ENCODE measurements at regions not wholly inside any gene's neighbourhood (a gene's known extent, or its start where the extent isn't known, plus 50 kb on each side); places are given as distances from the start of the nearest gene placed in this dataset.

DNA sequence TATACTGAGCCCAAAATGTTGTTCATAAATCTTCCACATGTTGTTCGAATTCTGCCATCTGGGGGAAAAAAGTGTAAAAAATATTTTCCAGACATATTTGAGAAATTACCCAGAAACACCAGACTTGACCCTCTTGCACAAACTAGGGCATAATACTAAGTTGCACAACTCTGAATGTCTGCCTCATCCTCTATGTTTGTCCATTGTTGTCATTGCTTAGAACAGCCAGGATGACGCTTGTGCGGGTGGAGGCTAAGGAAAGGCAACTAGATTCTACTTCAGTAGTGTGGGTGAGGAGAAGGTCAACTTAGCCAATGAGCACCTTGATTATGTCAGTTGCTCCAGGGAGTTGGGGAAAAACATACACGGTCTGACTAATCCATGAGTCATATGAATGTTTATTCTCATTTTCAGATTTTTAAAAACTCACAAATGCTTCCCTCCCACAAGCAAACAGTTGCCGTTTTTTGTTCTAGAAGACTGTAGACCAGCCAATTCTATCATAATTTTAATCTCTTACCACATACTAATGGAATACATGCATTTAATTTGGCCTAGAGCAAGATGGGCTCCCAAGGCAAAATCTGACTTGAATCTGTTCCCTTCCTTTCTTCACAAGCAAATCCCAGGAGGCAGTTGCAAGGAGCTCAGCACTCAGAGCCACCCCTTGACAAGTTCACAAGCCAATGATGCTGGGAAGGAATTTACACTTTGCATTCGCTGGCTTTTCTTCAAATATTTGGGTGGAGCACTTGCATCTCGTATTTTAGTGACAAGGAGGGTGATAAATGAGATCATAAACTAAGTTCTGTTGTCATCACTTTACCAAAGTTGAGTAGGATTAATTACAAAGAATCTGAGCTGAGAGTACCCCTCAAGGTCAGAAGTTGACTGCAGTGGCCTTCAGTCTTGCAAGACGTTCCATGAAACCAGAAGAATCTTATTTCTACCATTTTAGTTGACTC, 163.2 kb upstream of the TWIST2 start:
- no peaks in the 10 kb centered on the region for H3K36me3 ChIP-seq
- TF ChIP-seq, protein P1, sequence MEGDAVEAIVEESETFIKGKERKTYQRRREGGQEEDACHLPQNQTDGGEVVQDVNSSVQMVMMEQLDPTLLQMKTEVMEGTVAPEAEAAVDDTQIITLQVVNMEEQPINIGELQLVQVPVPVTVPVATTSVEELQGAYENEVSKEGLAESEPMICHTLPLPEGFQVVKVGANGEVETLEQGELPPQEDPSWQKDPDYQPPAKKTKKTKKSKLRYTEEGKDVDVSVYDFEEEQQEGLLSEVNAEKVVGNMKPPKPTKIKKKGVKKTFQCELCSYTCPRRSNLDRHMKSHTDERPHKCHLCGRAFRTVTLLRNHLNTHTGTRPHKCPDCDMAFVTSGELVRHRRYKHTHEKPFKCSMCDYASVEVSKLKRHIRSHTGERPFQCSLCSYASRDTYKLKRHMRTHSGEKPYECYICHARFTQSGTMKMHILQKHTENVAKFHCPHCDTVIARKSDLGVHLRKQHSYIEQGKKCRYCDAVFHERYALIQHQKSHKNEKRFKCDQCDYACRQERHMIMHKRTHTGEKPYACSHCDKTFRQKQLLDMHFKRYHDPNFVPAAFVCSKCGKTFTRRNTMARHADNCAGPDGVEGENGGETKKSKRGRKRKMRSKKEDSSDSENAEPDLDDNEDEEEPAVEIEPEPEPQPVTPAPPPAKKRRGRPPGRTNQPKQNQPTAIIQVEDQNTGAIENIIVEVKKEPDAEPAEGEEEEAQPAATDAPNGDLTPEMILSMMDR (IDR thresholded peaks at IDR 0.05) = no peak
- TF ChIP-seq POLR2A (IDR thresholded peaks at IDR 0.05) (no peak), POLR2AphosphoS5 (IDR thresholded peaks at IDR 0.05) (peak; percentile 94 to 95 (median 94)), EP300 (IDR thresholded peaks at IDR 0.05) (peak; percentile 69)
- no peaks in the 10 kb centered on the region for H3K9me3 ChIP-seq
- H3K4me1 ChIP-seq = peaks cover 13% of the 10 kb centered on the region
- WGBS = 34% methylated on average over 8 of the region's 8 CpGs
- H3K27me3 ChIP-seq = no peaks in the 10 kb centered on the region
- no peak overlapping the region for H3K4me3 ChIP-seq
- peak in 1 of 2 donors; percentile 79 for DNase-seq (ENCODE audit: low spot score in 2 of 2)
- H3K27ac ChIP-seq = peak overlapping the region; percentile 75

DNA sequence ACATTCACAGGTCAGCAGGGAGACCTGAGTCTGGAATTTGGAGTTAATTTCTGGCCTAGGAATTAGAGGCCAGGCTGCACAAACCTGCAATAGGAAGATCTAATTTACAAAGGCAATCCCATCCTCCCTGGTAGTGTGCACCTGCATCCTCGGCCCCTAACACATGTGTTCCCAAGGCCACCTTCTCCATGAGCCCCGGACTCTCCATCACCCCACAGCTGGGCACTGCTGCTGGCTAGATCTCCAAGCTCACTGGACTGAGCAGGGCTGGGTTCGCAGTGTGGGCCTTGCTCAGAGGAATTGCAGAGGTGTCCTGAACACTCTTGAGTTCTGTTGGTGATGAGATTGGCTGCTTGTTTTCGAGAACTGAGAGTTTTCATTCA, 162.6 kb upstream of the TWIST2 start:
- TF ChIP-seq POLR2AphosphoS5 (IDR thresholded peaks at IDR 0.05) = no peak
- no peak for TF ChIP-seq POLR2A (IDR thresholded peaks at IDR 0.05)
- TF ChIP-seq, protein P1 (IDR thresholded peaks at IDR 0.05) = no peak
- no peak for TF ChIP-seq EP300 (IDR thresholded peaks at IDR 0.05)

DNA sequence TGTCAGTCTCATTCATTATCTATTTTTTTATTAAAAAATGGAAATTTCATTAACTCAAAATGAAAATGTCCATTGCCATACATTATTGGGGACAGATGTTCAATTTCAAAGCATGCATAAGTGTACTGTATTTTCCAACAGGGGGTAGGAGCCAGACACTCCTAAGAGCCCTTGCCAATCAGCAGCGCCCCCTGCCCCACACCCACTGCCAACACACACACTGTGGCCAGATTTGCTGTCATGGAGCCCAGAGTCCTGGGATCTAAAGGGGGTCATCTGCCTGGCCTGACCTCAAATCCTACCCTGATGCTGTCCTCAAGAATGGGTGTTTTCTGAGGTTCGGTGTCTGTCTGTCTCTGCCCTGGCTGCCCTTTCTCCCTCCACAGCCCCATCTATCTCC, 162.2 kb upstream of the TWIST2 start:
- Histone ChIP-seq H3K4me3 (no peak overlapping the region), H3K9me3 (no peaks in the 10 kb centered on the region), H3K4me1 (peaks cover 13% of the 10 kb centered on the region), H3K27me3 (no peaks in the 10 kb centered on the region), H3K36me3 (no peaks in the 10 kb centered on the region), H3K27ac (peak overlapping the region; percentile 75)
- no peak for DNase-seq (ENCODE audit: low spot score in 2 of 2)
- TF ChIP-seq, protein P1 (IDR thresholded peaks at IDR 0.05) = no peak
- TF ChIP-seq POLR2A (IDR thresholded peaks at IDR 0.05) = no peak
- no peak for TF ChIP-seq EP300 (IDR thresholded peaks at IDR 0.05)
- TF ChIP-seq POLR2AphosphoS5 (IDR thresholded peaks at IDR 0.05) = no peak
- 77% methylated on average over 2 of the region's 2 CpGs for WGBS

More for the DNA sequence above, 162.6 kb upstream of the TWIST2 start:
- Histone ChIP-seq H3K4me3 (no peak overlapping the region), H3K36me3 (no peaks in the 10 kb centered on the region), H3K27ac (peak overlapping the region; percentile 75), H3K4me1 (peaks cover 13% of the 10 kb centered on the region), H3K27me3 (no peaks in the 10 kb centered on the region), H3K9me3 (no peaks in the 10 kb centered on the region)
- peak in 1 of 2 donors; percentile 69 for DNase-seq (ENCODE audit: low spot score in 2 of 2)
- WGBS = 86% methylated on average over 4 of the region's 4 CpGs

DNA sequence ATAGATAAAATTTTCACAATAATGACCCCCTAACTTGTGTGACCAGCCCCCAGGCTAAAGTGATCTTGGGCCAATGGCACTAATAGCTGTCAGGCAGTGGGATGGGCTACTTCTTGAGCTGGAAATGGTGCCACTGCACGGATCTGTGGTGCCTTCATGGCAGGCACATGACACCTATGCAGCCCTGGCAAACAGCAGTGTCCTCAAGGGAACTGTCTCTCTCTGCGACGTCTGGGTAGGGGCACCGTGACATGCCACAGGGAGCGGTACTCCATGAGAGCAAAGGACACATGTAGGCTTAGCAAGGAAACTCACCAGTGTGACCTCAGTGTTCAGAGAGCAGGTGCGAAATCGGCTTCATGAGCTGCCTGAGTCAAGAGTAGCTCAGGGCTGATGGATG, 161.7 kb upstream of the TWIST2 start:
- WGBS = 91% methylated on average over 7 of the region's 7 CpGs
- Histone ChIP-seq H3K9me3 (no peaks in the 10 kb centered on the region), H3K27ac (no peak overlapping the region), H3K36me3 (no peaks in the 10 kb centered on the region), H3K27me3 (no peaks in the 10 kb centered on the region), H3K4me1 (peaks cover 13% of the 10 kb centered on the region), H3K4me3 (no peak overlapping the region)
- no peak for DNase-seq (ENCODE audit: low spot score in 2 of 2)
- TF ChIP-seq EP300 (IDR thresholded peaks at IDR 0.05) (no peak), POLR2AphosphoS5 (IDR thresholded peaks at IDR 0.05) (no peak)

DNA sequence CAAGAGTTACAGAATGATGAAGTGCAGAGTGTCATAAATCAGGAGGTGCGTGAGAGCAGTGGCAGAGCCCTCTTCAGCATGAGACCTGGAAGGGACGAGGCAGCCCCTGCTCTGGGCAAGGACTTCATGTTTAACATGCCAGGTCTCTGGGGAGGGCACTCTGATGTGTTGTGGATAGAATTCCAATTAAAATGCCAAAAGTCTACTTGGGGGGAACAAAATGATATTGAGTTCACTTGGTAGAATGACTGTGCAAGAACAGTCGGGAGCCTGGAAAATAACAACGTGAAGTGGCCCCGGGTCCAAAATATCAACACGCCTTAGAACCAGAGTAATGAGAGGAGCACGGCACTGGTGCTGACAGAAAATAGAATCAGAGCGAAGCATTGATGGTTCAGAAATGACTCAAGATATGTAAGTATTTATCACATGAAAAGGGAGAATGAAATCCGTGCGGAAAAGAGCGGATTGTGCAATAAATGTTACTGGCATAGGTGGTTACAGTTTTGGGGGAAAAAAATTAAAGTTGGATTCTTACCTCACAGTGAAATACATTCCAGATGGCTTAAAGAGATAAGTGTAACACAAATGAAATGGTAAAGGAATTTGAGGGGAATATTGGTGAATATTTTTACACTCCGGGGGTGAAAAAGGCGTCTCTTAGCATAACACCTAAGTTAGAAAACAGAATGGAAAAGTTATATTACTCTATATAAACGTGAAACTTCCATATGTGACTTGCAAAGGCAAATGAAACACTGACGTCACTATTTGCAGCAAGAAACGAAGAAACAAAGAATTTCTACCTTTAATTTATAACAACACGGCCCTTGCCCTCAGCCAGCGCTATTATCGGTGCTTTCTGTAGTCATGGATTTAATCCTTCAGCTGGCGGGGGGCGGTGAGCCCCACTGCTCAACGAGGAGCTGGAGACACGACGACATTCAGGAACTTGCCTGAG, 159.4 kb upstream of the TWIST2 start:
- 64% methylated on average over 24 of the region's 24 CpGs for WGBS
- Histone ChIP-seq H3K4me3 (no peak overlapping the region), H3K27me3 (no peaks in the 10 kb centered on the region), H3K4me1 (peaks cover 15% of the 10 kb centered on the region), H3K9me3 (no peaks in the 10 kb centered on the region), H3K27ac (peak overlapping the region; percentile 70), H3K36me3 (no peaks in the 10 kb centered on the region)
- DNase-seq (ENCODE audit: low spot score in 2 of 2) = no peak
- TF ChIP-seq, protein P1 (IDR thresholded peaks at IDR 0.05) = no peak
- TF ChIP-seq POLR2A (IDR thresholded peaks at IDR 0.05) = no peak
- peak in 1 of 3 donors; percentile 49 for TF ChIP-seq POLR2AphosphoS5 (IDR thresholded peaks at IDR 0.05)
- no peak for TF ChIP-seq EP300 (IDR thresholded peaks at IDR 0.05)

All from suprapubic skin (tissue), 4 donors.